HL-60 (cell line): ENCODE measurements at regions not wholly inside any gene's neighbourhood (a gene's known extent, or its start where the extent isn't known, plus 50 kb on each side); places are given as distances from the start of the nearest gene placed in this dataset.

Source experiments
- DNase-seq, 2 experiments: peaks; one replicate each; pipeline ENCODE4 v3.0.0-alpha.2; 2010 to 2020; ENCODE audit warnings: low read depth in 1 of 2, low spot score in 1 of 2
- H3K27ac ChIP-seq: fragments of 250-450 bp; sonication (Bioruptor Pico); replicated peaks from 2 replicates; pipeline ENCODE4 v1.5.1; 2020; ENCODE audit warnings: mild to moderate bottlenecking, moderate library complexity
- H3K27me3 ChIP-seq: fragments of 250-450 bp; sonication (Bioruptor Pico); 2 replicates; pipeline ENCODE4 v1.5.1; 2021; ENCODE audit warnings: mild to moderate bottlenecking, moderate library complexity; ENCODE audit not compliant: insufficient read depth, poor library complexity, severe bottlenecking
- H3K4me3 ChIP-seq: replicated peaks from 2 replicates; pipeline ENCODE4 v1.5.1; 2011; ENCODE audit warnings: mild to moderate bottlenecking, control low read depth, low read length; ENCODE audit not compliant: insufficient read depth
- CTCF ChIP-seq: IDR thresholded peaks from one replicate; pipeline ENCODE4 v1.5.1; 2011; ENCODE audit warnings: low read length, control low read depth, inconsistent platforms; ENCODE audit not compliant: insufficient read depth
- GABPA ChIP-seq: IDR thresholded peaks from 2 replicates; pipeline ENCODE4 v1.6.1; 2012; ENCODE audit warnings: low read depth
- POLR2AphosphoS5 ChIP-seq: IDR thresholded peaks from 2 replicates; pipeline ENCODE4 v1.6.1; 2012; ENCODE audit warnings: low read depth
- REST ChIP-seq: IDR thresholded peaks from 2 replicates; pipeline ENCODE4 v1.6.1; 2012; ENCODE audit warnings: low read depth; ENCODE audit not compliant: insufficient replicate concordance
- SPI1 ChIP-seq: IDR thresholded peaks from 2 replicates; pipeline ENCODE4 v1.6.1; 2012; ENCODE audit warnings: low read depth, mild to moderate bottlenecking, borderline replicate concordance

- no peak for TF ChIP-seq CTCF
- no peak for TF ChIP-seq SPI1
- TF ChIP-seq GABPA, result no peak
- no peak for TF ChIP-seq REST
- no peak for TF ChIP-seq POLR2AphosphoS5
- peaks cover 14% of the 10 kb centered on the region for H3K27me3 ChIP-seq
- H3K27ac ChIP-seq, result no peak overlapping the region
- DNase-seq, result no peak
- H3K4me3 ChIP-seq, result no peak overlapping the region
Observed at GRCh38 chr10:121296378-121296777, 301.9 kb downstream of the FGFR2 start.

DNA sequence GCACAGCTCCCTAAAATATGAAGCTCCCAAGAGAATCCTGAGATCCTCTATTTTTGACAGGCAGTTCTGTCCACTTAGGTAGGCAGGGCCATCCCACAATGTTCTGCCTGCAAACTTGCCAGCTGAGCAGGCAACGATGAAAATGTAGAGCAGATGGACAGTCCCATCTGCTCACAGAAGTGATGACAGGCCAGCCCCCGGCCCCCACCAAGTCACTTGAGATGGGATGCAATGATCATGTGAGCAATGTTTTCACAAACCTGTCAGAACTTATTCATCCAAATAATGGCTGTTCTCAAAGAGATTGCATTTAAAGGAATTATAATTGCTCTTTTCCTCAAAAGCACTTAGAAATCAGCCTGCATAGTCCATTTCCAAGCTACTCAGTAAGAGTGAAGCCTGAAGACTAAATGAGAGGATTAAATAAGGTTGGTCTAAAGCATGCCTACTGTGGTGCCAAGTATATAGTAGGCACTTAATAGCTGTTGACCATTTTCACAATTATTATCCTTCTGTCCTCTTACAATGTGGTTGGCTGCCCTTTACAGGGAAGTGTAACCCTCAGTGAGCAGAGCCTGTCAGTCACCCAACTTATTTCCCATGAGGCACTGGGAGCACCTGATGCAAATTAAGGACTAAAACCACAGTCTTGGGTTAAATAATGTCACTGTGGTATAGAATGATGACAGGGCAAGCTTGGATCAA is 301.2 kb downstream of the FGFR2 start:
- TF ChIP-seq GABPA (no peak), CTCF (no peak), SPI1 (no peak), REST (no peak), POLR2AphosphoS5 (no peak)
- Histone ChIP-seq H3K4me3 (no peak overlapping the region), H3K27ac (no peak overlapping the region), H3K27me3 (peaks cover 13% of the 10 kb centered on the region)
- no peak for DNase-seq

DNA sequence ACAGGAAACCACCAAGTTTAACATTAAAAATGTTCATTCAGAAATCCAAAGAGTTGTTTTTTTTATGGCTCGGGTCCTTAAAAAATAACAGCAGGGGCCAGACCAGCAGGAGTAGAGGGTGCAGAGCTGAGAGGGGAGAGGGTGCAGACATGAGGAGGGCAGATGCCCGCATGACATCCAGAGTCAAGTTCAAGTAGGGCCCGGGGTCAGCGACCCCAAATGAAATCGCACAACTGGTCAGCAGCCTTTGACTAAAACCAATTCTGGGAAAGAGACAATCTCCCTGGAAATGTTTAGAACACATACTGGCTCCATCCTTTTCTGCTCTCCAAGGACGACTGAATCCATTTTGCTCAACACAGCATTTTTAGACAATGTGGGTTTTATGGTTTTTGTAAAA is 297.5 kb downstream of the FGFR2 start:
- Histone ChIP-seq H3K27ac (no peak overlapping the region), H3K4me3 (no peak overlapping the region), H3K27me3 (peaks cover 8% of the 10 kb centered on the region)
- no peak for DNase-seq
- TF ChIP-seq REST, result no peak
- no peak for TF ChIP-seq CTCF
- no peak for TF ChIP-seq POLR2AphosphoS5
- no peak for TF ChIP-seq SPI1
